ENCODE measurements at regions not wholly inside any gene's neighbourhood (a gene's known extent, or its start where the extent isn't known, plus 50 kb on each side); places are given as distances from the start of the nearest gene placed in this dataset.

GRCh38 chr14:26959437-26959836 is 361.6 kb upstream of the NOVA1 start:
- TF ChIP-seq POLR2A (IDR thresholded peaks at IDR 0.05) = no peak
- TF ChIP-seq, protein P1, sequence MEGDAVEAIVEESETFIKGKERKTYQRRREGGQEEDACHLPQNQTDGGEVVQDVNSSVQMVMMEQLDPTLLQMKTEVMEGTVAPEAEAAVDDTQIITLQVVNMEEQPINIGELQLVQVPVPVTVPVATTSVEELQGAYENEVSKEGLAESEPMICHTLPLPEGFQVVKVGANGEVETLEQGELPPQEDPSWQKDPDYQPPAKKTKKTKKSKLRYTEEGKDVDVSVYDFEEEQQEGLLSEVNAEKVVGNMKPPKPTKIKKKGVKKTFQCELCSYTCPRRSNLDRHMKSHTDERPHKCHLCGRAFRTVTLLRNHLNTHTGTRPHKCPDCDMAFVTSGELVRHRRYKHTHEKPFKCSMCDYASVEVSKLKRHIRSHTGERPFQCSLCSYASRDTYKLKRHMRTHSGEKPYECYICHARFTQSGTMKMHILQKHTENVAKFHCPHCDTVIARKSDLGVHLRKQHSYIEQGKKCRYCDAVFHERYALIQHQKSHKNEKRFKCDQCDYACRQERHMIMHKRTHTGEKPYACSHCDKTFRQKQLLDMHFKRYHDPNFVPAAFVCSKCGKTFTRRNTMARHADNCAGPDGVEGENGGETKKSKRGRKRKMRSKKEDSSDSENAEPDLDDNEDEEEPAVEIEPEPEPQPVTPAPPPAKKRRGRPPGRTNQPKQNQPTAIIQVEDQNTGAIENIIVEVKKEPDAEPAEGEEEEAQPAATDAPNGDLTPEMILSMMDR (IDR thresholded peaks at IDR 0.05) = no peak

Data from gastroesophageal sphincter (tissue), 3 donors.